Central memory CD8-positive, alpha-beta T cell (primary cell): ENCODE measurements at regions not wholly inside any gene's neighbourhood (a gene's known extent, or its start where the extent isn't known, plus 50 kb on each side); places are given as distances from the start of the nearest gene placed in this dataset.
A peak's percentile ranks its signal among the peaks of the same experiment; 100 is the strongest.

ENCODE experiments used
- ATAC-seq: fragments of 150-1000 bp; cut with Tn5 transposase; replicated peaks from 2 replicates; pipeline ENCODE4 v1.10.0; 2022; ENCODE audit warnings: mild to moderate bottlenecking, moderate FRiP score, moderate number of reproducible peaks; ENCODE audit not compliant: poor library complexity, severe bottlenecking; ENCODE audit errors: extremely low read depth
- DNase-seq, 2 donors: peaks; one replicate each; pipeline ENCODE4 v3.0.0; 2021; ENCODE audit warnings: low spot score in 2 of 2
- H3K27ac Mint-ChIP-seq: one replicate; pipeline ENCODE4 v1.8.0; 2022; ENCODE audit warnings: low read depth, mild to moderate bottlenecking, moderate library complexity, mixed read lengths
- H3K27me3 Mint-ChIP-seq: one replicate; pipeline ENCODE4 v1.8.0; 2022; ENCODE audit warnings: mixed read lengths
- H3K36me3 Mint-ChIP-seq: one replicate; pipeline ENCODE4 v1.8.0; 2022; ENCODE audit warnings: mild to moderate bottlenecking, moderate library complexity, mixed read lengths; ENCODE audit not compliant: insufficient read depth
- H3K4me1 Mint-ChIP-seq: one replicate; pipeline ENCODE4 v1.8.0; 2022; ENCODE audit warnings: mixed read lengths
- H3K4me3 Mint-ChIP-seq: one replicate; pipeline ENCODE4 v1.8.0; 2022; ENCODE audit warnings: mild to moderate bottlenecking, moderate library complexity, mixed read lengths
- H3K9me3 Mint-ChIP-seq: one replicate; pipeline ENCODE4 v1.8.0; 2022; ENCODE audit warnings: mixed read lengths

DNA sequence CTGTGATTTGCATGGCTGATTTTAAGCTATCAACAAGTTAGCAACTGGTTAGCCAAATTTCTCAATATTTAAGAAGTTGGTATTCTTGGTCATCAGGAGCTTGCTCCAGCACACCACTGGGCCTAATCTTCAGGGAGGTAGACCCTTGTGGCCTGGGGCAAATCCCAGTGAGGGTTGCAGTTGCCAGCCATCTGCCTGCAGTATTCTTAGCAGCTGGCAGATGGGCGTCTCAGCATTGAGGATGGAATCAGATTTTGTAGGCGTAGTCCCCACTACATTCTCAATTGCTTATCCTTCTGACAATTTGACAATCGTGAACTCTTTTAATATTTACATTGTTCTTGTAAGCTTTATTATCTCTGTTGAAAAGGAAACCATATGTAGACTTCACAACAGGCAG lies 1266.2 kb downstream of the SLITRK5 start:
- Mint-ChIP-seq H3K27me3 (no peaks in the 10 kb centered on the region), H3K9me3 (no peaks in the 10 kb centered on the region), H3K27ac (no peak overlapping the region), H3K36me3 (no peaks in the 10 kb centered on the region), H3K4me3 (no peak overlapping the region), H3K4me1 (no peaks in the 10 kb centered on the region)
- ATAC-seq (no peak), DNase-seq (no peak)

DNA sequence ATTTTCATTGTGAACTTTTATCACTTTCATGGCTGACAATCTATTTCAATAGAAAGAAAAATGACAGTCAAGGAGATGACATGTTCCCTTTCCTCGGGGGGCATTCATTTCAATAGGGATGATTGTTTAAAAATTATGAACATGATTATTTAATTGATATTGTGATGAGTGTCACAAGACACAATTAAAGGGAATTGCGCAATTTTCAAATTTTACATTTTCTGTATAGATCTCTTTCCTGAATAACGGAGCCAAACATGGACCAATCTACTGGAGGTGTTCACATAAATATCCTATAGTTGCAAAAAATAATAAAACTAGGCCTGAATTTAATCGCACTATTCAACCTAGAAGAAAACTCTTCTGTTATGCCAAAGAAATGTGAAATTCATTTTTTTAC lies 1274.6 kb downstream of the SLITRK5 start:
- no peaks in the 10 kb centered on the region for H3K36me3 Mint-ChIP-seq
- no peak for DNase-seq
- H3K9me3 Mint-ChIP-seq = peaks cover 5% of the 10 kb centered on the region

DNA sequence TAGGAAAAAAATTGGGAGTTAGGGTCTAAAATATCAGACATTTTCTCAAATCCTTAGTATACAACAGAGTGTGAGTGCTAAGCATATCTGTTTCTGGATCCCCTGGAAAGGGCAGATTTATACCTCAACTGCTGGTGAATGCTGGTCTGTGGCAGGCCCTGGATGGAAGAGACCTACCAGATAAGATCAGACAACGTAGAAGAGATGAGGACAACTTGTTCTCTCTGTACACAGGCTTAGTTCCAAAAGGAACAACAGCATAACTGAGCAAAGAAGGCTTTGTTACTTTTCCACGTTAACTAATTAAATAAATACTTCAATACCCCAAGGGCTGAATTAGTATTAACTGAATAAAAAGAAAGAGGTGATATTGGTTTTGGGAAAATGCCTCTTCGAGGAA lies 1277.3 kb downstream of the SLITRK5 start:
- Mint-ChIP-seq H3K9me3 (peaks cover 1% of the 10 kb centered on the region), H3K27me3 (no peaks in the 10 kb centered on the region)

More for the DNA sequence above, 1274.6 kb downstream of the SLITRK5 start:
- ATAC-seq = no peak
- Mint-ChIP-seq H3K4me1 (no peaks in the 10 kb centered on the region), H3K27me3 (no peaks in the 10 kb centered on the region), H3K4me3 (no peak overlapping the region), H3K27ac (no peak overlapping the region)

DNA sequence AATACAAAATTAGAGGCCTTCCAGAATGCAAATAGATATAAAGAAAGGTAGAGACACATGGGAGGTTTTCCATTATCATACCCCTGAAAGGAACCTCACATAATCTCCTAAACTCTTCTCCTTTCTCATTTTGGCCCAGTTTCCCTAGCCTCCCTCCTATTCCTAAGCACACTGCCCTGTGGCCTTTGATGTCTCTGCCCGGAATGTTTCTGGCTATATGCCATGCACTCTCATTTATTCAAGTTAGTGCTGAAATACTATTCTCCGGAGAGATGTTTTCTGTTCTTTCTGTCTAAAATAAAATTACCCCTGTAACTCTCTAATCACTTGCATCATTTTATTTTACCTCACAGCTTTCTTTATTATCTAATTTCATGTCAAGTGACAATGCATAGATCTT lies 1287.7 kb downstream of the SLITRK5 start:
- Mint-ChIP-seq H3K9me3 (peaks cover 24% of the 10 kb centered on the region), H3K27me3 (no peaks in the 10 kb centered on the region), H3K4me1 (no peaks in the 10 kb centered on the region), H3K36me3 (no peaks in the 10 kb centered on the region), H3K27ac (no peak overlapping the region), H3K4me3 (no peak overlapping the region)
- DNase-seq = no peak
- ATAC-seq = no peak

More for the DNA sequence above, 1277.3 kb downstream of the SLITRK5 start:
- Mint-ChIP-seq H3K4me1 (no peaks in the 10 kb centered on the region), H3K36me3 (no peaks in the 10 kb centered on the region), H3K27ac (no peak overlapping the region), H3K4me3 (no peak overlapping the region)
- ATAC-seq (no peak), DNase-seq (no peak)

DNA sequence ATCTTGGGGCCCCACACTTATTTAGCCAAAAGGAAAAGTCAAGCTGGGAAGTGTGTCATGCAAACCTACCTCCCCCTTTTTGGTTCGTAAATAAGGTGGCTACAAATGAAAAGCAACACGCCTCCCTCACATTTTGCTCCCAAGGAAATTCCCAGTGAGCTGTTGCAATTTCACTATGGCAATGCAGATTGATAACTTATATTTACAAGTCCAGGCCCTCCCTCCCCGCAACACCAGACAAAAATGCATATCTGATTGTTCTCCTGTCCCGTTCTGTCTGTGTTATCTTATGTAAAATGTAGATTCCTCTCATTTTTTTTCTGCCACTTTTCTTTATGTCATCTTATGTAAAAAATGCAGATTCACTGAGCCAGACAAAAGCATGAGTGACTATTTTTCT lies 1305.3 kb downstream of the SLITRK5 start:
- Mint-ChIP-seq H3K36me3 (no peaks in the 10 kb centered on the region), H3K4me3 (no peak overlapping the region), H3K27me3 (no peaks in the 10 kb centered on the region), H3K4me1 (no peaks in the 10 kb centered on the region), H3K27ac (no peak overlapping the region), H3K9me3 (peaks cover 17% of the 10 kb centered on the region)
- DNase-seq (no peak), ATAC-seq (no peak)

DNA sequence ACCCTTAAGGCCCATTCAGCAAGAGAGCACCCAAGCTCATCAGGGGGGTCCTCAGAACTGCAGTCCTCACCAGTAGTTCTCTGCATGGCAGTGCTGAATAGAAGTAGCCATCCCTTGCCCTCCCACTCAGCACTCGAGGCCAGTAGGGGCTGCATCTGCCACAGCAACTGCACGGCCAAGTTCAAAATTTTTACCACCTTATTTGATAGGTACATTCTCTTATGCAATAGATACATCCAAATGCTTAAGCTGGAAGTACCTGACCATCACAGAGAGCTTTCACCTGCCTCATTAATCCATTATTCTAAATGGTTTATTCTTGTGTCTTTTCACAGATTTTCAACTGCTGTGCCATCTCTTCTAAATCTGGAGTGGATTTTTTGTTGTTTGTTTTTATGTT lies 1307.4 kb downstream of the SLITRK5 start:
- Mint-ChIP-seq H3K9me3 (peaks cover 12% of the 10 kb centered on the region), H3K27me3 (no peaks in the 10 kb centered on the region), H3K4me1 (no peaks in the 10 kb centered on the region), H3K36me3 (no peaks in the 10 kb centered on the region), H3K4me3 (no peak overlapping the region), H3K27ac (no peak overlapping the region)
- no peak for DNase-seq
- ATAC-seq = no peak

DNA sequence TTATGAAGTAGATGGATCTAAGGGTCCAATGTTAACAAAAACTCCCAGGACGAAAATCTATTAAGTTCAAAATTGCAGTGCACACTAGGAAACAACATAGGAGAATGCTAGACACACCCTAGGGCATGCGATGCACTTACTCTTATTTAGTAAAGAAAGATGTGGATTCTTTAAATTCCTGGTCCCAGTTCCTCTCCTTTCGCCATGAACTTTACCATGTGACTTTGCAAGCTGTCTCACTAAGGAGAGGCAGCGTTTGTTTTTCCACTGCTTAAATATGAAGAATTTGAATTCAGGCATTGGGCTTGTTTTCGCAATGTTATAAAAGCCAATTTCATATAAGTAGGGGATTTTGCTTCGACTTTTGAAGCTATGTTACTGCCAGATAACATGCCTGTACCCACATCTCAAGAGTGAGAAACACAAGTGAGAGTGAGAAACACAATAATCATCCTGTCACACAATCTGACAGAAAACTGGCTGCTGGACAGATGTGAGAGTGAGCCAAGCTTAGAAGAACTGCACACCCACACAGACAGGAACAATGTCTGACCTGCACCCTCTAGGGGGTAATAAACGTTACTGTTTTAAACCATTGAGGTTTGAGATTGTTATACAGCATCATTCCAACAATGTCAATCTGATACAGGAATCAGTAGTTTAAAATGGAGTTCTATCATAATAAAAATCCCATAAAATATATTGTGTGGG lies 1308.4 kb downstream of the SLITRK5 start:
- H3K9me3 Mint-ChIP-seq = peaks cover 12% of the 10 kb centered on the region

DNA sequence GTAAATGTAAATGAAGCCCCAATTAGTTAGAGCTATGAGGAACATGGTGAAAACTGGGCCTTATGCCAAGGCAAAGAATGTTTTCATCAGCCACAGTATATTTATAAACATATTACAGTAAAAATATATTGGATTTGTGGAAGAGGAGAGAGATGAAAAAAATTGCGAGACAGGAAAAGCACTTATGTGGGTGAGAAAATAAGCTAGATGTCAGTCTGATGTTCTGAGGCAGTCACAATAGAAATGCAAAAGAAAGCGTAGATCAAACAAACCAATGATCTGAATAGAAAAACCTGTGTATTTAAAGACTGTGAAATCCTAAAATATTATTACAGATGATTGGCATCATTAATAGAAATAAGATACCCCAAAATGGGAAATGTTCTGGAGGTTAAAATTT lies 1332.5 kb downstream of the SLITRK5 start:
- Mint-ChIP-seq H3K27me3 (no peaks in the 10 kb centered on the region), H3K36me3 (no peaks in the 10 kb centered on the region), H3K27ac (no peak overlapping the region), H3K4me1 (no peaks in the 10 kb centered on the region), H3K9me3 (peaks cover 16% of the 10 kb centered on the region), H3K4me3 (no peak overlapping the region)
- DNase-seq (no peak), ATAC-seq (no peak)

More for the DNA sequence above, 1308.4 kb downstream of the SLITRK5 start:
- Mint-ChIP-seq H3K4me3 (no peak overlapping the region), H3K4me1 (no peaks in the 10 kb centered on the region), H3K27me3 (no peaks in the 10 kb centered on the region), H3K27ac (no peak overlapping the region), H3K36me3 (no peaks in the 10 kb centered on the region)
- ATAC-seq = peak; percentile 36
- DNase-seq = no peak

DNA sequence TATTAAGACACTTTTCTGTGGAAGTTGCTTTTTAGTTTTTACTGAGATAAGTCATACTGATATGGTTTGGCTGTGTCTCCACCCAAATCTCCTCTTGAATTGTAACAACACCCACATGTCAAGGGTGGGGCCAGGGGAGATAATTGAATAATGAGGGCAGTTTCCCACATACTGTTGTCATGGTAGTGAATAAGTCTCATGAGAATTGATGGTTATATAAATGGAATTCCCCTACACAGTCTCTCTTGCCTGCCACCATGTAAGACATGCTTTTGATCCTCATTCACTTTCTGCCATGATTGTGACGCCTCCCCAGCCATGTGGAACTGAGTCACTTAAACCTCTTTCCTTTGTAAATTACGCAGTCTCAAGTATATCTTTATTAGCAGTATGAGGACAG lies 1340.4 kb downstream of the SLITRK5 start:
- H3K36me3 Mint-ChIP-seq = no peaks in the 10 kb centered on the region

DNA sequence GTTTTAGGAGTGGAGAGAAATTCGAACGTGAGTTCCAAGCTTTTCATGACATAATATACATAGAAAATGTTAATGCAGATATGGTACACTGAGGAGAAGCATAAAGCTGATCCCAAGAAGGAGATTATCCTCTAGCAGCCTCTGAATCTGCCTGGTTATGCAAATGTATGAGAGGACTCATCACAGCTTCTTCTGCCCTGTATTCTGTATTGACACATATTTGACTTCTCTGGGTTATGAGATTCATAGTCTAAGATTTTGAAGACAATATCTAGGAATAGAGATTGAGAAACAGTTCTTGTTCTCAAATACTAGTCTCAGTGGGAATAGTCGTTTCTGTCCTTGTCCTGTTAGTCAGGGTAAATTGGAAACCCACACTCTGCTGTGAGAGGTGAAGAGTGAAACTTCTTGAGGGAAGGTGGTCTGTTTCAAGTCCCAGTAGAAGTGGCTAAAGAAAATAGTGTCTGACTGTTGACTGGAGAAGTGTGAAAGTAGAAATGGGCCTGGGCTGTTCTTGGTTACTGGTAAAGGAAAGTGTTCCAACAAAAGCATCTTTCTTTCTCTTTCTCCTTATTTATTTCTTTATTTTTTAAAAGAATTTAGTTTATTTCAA lies 1356.6 kb downstream of the SLITRK5 start:
- no peaks in the 10 kb centered on the region for H3K27me3 Mint-ChIP-seq
- no peaks in the 10 kb centered on the region for H3K36me3 Mint-ChIP-seq
- H3K4me3 Mint-ChIP-seq = no peak overlapping the region
- no peaks in the 10 kb centered on the region for H3K4me1 Mint-ChIP-seq
- H3K9me3 Mint-ChIP-seq = peaks cover 22% of the 10 kb centered on the region
- H3K27ac Mint-ChIP-seq = no peak overlapping the region
- ATAC-seq = no peak
- no peak for DNase-seq

More for the DNA sequence above, 1340.4 kb downstream of the SLITRK5 start:
- Mint-ChIP-seq H3K4me3 (no peak overlapping the region), H3K27ac (no peak overlapping the region), H3K4me1 (no peaks in the 10 kb centered on the region), H3K27me3 (no peaks in the 10 kb centered on the region), H3K9me3 (peaks cover 18% of the 10 kb centered on the region)
- no peak for DNase-seq
- ATAC-seq = no peak

DNA sequence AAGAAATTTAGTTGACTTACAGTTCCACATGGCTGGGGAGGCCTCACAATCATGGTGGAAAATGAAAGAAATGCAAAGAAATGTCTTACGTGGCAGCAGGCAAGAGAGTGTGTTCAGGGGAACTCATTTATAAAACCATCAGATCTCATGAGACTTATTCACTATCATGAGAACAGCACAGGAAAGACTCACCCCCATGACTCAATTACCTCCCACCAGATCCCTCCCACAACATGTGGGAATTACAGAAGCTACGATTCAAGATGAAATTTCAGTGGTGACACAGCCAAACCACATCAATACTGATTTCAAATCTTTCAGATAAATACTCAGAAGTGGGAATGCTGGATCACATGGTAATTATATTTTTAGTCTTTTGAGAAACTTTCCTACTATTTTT lies 1357.9 kb downstream of the SLITRK5 start:
- Mint-ChIP-seq H3K27me3 (no peaks in the 10 kb centered on the region), H3K4me1 (no peaks in the 10 kb centered on the region), H3K9me3 (peaks cover 29% of the 10 kb centered on the region), H3K4me3 (no peak overlapping the region), H3K36me3 (no peaks in the 10 kb centered on the region), H3K27ac (no peak overlapping the region)
- ATAC-seq (no peak), DNase-seq (no peak)

DNA sequence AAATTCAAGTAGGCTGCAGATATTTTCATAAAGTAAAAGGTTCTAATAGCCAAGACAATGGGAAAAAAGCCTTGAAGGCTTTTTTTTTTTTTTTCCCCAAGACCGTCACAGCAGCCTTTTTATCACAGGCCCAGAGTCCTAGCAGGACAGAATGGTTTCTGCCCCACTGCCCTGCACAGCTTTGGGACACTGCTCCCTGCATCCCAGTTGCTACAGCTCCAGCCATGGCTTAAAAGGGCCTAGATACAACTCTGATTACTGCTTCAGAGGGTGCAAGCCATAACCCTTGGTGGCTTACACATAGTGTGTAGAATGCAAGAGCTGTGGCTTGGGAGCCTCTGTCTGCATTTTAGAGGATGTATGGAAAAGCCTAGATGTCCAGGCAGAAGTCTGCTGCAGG lies 1362.8 kb downstream of the SLITRK5 start:
- ATAC-seq = no peak
- DNase-seq = no peak
- H3K4me3 Mint-ChIP-seq = no peak overlapping the region
- H3K27me3 Mint-ChIP-seq = no peaks in the 10 kb centered on the region
- H3K4me1 Mint-ChIP-seq = no peaks in the 10 kb centered on the region
- peaks cover 22% of the 10 kb centered on the region for H3K9me3 Mint-ChIP-seq
- no peak overlapping the region for H3K27ac Mint-ChIP-seq
- no peaks in the 10 kb centered on the region for H3K36me3 Mint-ChIP-seq

DNA sequence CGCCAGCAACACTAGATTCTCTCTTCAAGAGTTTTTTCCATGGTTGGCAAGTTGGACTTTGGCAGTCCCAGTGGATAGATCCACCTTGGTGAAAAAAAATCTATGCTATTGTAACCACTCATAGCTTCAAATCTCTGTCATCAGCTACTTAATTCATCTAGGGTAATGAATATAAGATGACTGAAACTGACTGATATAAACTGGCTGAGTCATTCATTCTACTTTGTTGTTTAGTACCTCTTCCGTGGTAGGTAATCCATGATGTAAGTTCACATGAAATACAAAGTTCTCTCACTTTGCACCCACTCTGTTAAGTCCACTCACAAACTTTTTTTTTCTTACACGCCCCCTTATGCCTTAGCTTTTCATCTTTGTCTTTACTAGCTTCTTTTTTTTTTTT lies 1381.5 kb downstream of the SLITRK5 start:
- DNase-seq (no peak), ATAC-seq (no peak)
- H3K27me3 Mint-ChIP-seq = no peaks in the 10 kb centered on the region
- H3K4me3 Mint-ChIP-seq = no peak overlapping the region
- peaks cover 13% of the 10 kb centered on the region for H3K9me3 Mint-ChIP-seq
- no peaks in the 10 kb centered on the region for H3K4me1 Mint-ChIP-seq
- H3K27ac Mint-ChIP-seq = no peak overlapping the region
- no peaks in the 10 kb centered on the region for H3K36me3 Mint-ChIP-seq
